Endodermal cell (in vitro differentiated cells): ENCODE measurements at regions not wholly inside any gene's neighbourhood (a gene's known extent, or its start where the extent isn't known, plus 50 kb on each side); places are given as distances from the start of the nearest gene placed in this dataset.
A peak's percentile ranks its signal among the peaks of the same experiment; 100 is the strongest.

Experiments used
- DNase-seq: peaks from one replicate; pipeline ENCODE4 v3.0.0-alpha.2; 2017
- H3K27ac ChIP-seq: 2 replicates; pipeline ENCODE4 v1.5.1; 2013; ENCODE audit warnings: mild to moderate bottlenecking, low read depth, low read length, moderate library complexity
- H3K27me3 ChIP-seq: 2 replicates; pipeline ENCODE4 v1.6.1; 2013; ENCODE audit warnings: mild to moderate bottlenecking, low read length, moderate library complexity; ENCODE audit not compliant: insufficient read depth, control insufficient read depth, poor library complexity, severe bottlenecking
- H3K36me3 ChIP-seq: 2 replicates; pipeline ENCODE4 v1.7.0; 2013; ENCODE audit warnings: mild to moderate bottlenecking, low read length, moderate library complexity; ENCODE audit not compliant: control insufficient read depth, insufficient read depth
- H3K4me1 ChIP-seq: one replicate; pipeline ENCODE4 v1.7.0; 2013; ENCODE audit warnings: low read length; ENCODE audit not compliant: control insufficient read depth, insufficient read depth
- H3K4me3 ChIP-seq: 2 replicates; pipeline ENCODE4 v1.5.1; 2013; ENCODE audit warnings: mild to moderate bottlenecking, low read length, moderate library complexity
- H3K9ac ChIP-seq: 2 replicates; pipeline ENCODE4 v1.6.1; 2013; ENCODE audit warnings: mild to moderate bottlenecking, low read length, moderate library complexity; ENCODE audit not compliant: poor library complexity, severe bottlenecking; ENCODE audit errors: extremely low read depth
- H3K9me3 ChIP-seq: 2 replicates; pipeline ENCODE4 v1.6.1; 2013; ENCODE audit warnings: mild to moderate bottlenecking, low read length, moderate library complexity; ENCODE audit not compliant: control insufficient read depth
- H3K27ac Mint-ChIP-seq: 2 replicates; pipeline ENCODE4 v1.8.0; 2020; ENCODE audit warnings: mixed read lengths
- H3K27me3 Mint-ChIP-seq: 2 replicates; pipeline ENCODE4 v1.8.0; 2021; ENCODE audit warnings: mild to moderate bottlenecking, mixed read lengths; ENCODE audit not compliant: insufficient read depth
- H3K36me3 Mint-ChIP-seq: 2 replicates; pipeline ENCODE4 v1.8.0; 2020; ENCODE audit warnings: low read depth, mixed read lengths
- H3K4me1 Mint-ChIP-seq: 2 replicates; pipeline ENCODE4 v1.8.0; 2020; ENCODE audit warnings: mixed read lengths
- H3K4me3 Mint-ChIP-seq: 2 replicates; pipeline ENCODE4 v1.8.0; 2020; ENCODE audit warnings: mild to moderate bottlenecking, moderate library complexity, mixed read lengths
- H3K9me3 Mint-ChIP-seq: 2 replicates; pipeline ENCODE4 v1.8.0; 2020; ENCODE audit warnings: mild to moderate bottlenecking, mixed read lengths
- WGBS, 2 experiments: methylation state at CpG; one replicate each; pipeline versions ENCODE4 v1.1.5 to v1.1.7; 2013; ENCODE audit warnings: missing lambda C conversion rate in 2 of 2, mixed read lengths in 1 of 2; ENCODE audit not compliant: insufficient coverage in 1 of 2, insufficient read length in 1 of 2; 5-methylcytosine and 5-hydroxymethylcytosine counted together
- TF ChIP-seq, protein P1 (sequence below): fragments of 200-600 bp; sonication (generic); conservative IDR thresholded peaks from 2 replicates; pipeline ENCODE4 v1.5.0; 2021; ENCODE audit warnings: antibody characterized with exemption, mild to moderate bottlenecking

GRCh38 chr4:181566490-181566889 is 676.7 kb upstream of the TENM3 start:
- TF ChIP-seq, protein P1, sequence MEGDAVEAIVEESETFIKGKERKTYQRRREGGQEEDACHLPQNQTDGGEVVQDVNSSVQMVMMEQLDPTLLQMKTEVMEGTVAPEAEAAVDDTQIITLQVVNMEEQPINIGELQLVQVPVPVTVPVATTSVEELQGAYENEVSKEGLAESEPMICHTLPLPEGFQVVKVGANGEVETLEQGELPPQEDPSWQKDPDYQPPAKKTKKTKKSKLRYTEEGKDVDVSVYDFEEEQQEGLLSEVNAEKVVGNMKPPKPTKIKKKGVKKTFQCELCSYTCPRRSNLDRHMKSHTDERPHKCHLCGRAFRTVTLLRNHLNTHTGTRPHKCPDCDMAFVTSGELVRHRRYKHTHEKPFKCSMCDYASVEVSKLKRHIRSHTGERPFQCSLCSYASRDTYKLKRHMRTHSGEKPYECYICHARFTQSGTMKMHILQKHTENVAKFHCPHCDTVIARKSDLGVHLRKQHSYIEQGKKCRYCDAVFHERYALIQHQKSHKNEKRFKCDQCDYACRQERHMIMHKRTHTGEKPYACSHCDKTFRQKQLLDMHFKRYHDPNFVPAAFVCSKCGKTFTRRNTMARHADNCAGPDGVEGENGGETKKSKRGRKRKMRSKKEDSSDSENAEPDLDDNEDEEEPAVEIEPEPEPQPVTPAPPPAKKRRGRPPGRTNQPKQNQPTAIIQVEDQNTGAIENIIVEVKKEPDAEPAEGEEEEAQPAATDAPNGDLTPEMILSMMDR: no peak
- WGBS, 2 experiments: 81 to 93% methylated on average over 6 to 7 of the region's 7 CpGs
- Histone ChIP-seq H3K4me1 (no peaks in the 10 kb centered on the region), H3K9ac (no peak overlapping the region), H3K27me3 (no peaks in the 10 kb centered on the region), H3K27ac (no peak overlapping the region), H3K4me3 (no peak overlapping the region), H3K9me3 (no peaks in the 10 kb centered on the region), H3K36me3 (no peaks in the 10 kb centered on the region)
- Mint-ChIP-seq H3K27ac (no peak overlapping the region), H3K27me3 (no peaks in the 10 kb centered on the region), H3K9me3 (peaks cover 2% of the 10 kb centered on the region), H3K36me3 (no peaks in the 10 kb centered on the region), H3K4me1 (no peaks in the 10 kb centered on the region), H3K4me3 (no peak overlapping the region)
- no peak for DNase-seq

- no peaks in the 10 kb centered on the region for H3K27me3 ChIP-seq
- H3K9me3 ChIP-seq: no peaks in the 10 kb centered on the region
- Mint-ChIP-seq H3K36me3 (no peaks in the 10 kb centered on the region), H3K9me3 (peaks cover 2% of the 10 kb centered on the region), H3K4me3 (no peak overlapping the region), H3K27me3 (no peaks in the 10 kb centered on the region), H3K27ac (no peak overlapping the region), H3K4me1 (no peaks in the 10 kb centered on the region)
- no peak overlapping the region for H3K27ac ChIP-seq
- no peak for DNase-seq
- no peaks in the 10 kb centered on the region for H3K36me3 ChIP-seq
- H3K4me3 ChIP-seq: no peak overlapping the region
- no peak overlapping the region for H3K9ac ChIP-seq
- TF ChIP-seq, protein P1: peak; percentile 74
- WGBS, 2 experiments: 94% methylated on average over 2 of the region's 2 CpGs; no CpG with 5 or more reads in 1 of the 2 experiments
- no peaks in the 10 kb centered on the region for H3K4me1 ChIP-seq
Observed at GRCh38 chr4:181569553-181569952, 673.6 kb upstream of the TENM3 start.

GRCh38 chr4:181578911-181579310 is 664.3 kb upstream of the TENM3 start:
- H3K27me3 Mint-ChIP-seq: no peaks in the 10 kb centered on the region
- H3K36me3 Mint-ChIP-seq: no peaks in the 10 kb centered on the region

More at GRCh38 chr4:181578911-181579310, 664.3 kb upstream of the TENM3 start:
- 78 to 84% methylated on average over 3 to 5 of the region's 5 CpGs for WGBS, 2 experiments
- Histone ChIP-seq H3K4me1 (no peaks in the 10 kb centered on the region), H3K9me3 (no peaks in the 10 kb centered on the region), H3K27me3 (no peaks in the 10 kb centered on the region), H3K9ac (no peak overlapping the region), H3K36me3 (no peaks in the 10 kb centered on the region), H3K27ac (no peak overlapping the region), H3K4me3 (no peak overlapping the region)
- DNase-seq: no peak
- peaks cover 1% of the 10 kb centered on the region for H3K4me1 Mint-ChIP-seq
- TF ChIP-seq, protein P1: no peak
- no peaks in the 10 kb centered on the region for H3K9me3 Mint-ChIP-seq
- H3K27ac Mint-ChIP-seq: no peak overlapping the region
- no peak overlapping the region for H3K4me3 Mint-ChIP-seq
